ENCODE measurements at regions not wholly inside any gene's neighbourhood (a gene's known extent, or its start where the extent isn't known, plus 50 kb on each side); places are given as distances from the start of the nearest gene placed in this dataset.

GRCh38 chr12:115401761-115402160 lies 717.8 kb upstream of the TBX3 start:
- no peaks in the 10 kb centered on the region for H3K79me2 ChIP-seq (ENCODE audit: insufficient read depth, low read length)
- H3K36me3 ChIP-seq (ENCODE audit: insufficient read depth, low read length), result no peaks in the 10 kb centered on the region
- no peaks in the 10 kb centered on the region for H4K20me1 ChIP-seq (ENCODE audit: insufficient read depth, low read length, poor library complexity, severe bottlenecking)
- TF ChIP-seq CTCF (conservative IDR thresholded peaks at IDR 0.05; ENCODE audit: low read length) (no peak), EZH2phosphoT487 (IDR thresholded peaks at IDR 0.05; ENCODE audit: borderline replicate concordance) (no peak)
- H3K9me2 ChIP-seq (replicated peaks; ENCODE audit: low read depth, low read length), result no peaks in the 10 kb centered on the region
- no peak overlapping the region for H3K4me2 ChIP-seq (ENCODE audit: low read depth, low read length, poor library complexity, severe bottlenecking)
- H3F3A ChIP-seq (ENCODE audit: low read depth), result no peaks in the 10 kb centered on the region
- no peaks in the 10 kb centered on the region; the same call in 1 of the 2 replicates for H3K9me3 ChIP-seq (ENCODE audit: insufficient read depth, low read depth, low read length)
- H3K27me3 ChIP-seq (ENCODE audit: insufficient read depth, low read length, poor library complexity, severe bottlenecking), result no peaks in the 10 kb centered on the region
- H2AFZ ChIP-seq (ENCODE audit: low read length), result no peak overlapping the region
- no peaks in the 10 kb centered on the region for H3K4me1 ChIP-seq (ENCODE audit: insufficient read depth, low read length, poor library complexity, severe bottlenecking)
- no peak overlapping the region for H3K4me3 ChIP-seq (ENCODE audit: low read length, poor library complexity, severe bottlenecking)
- H3K9ac ChIP-seq (ENCODE audit: low read depth, low read length, poor library complexity, severe bottlenecking), result no peak overlapping the region

GRCh38 chr12:115400011-115400410 lies 716.0 kb upstream of the TBX3 start:
- Histone ChIP-seq H3K4me2 (ENCODE audit: low read depth, low read length, poor library complexity, severe bottlenecking) (no peak overlapping the region), H3K9ac (ENCODE audit: low read depth, low read length, poor library complexity, severe bottlenecking) (no peak overlapping the region), H3K4me1 (ENCODE audit: insufficient read depth, low read length, poor library complexity, severe bottlenecking) (no peaks in the 10 kb centered on the region), H3F3A (ENCODE audit: low read depth) (no peaks in the 10 kb centered on the region), H2AFZ (ENCODE audit: low read length) (no peak overlapping the region), H3K79me2 (ENCODE audit: insufficient read depth, low read length) (no peaks in the 10 kb centered on the region), H4K20me1 (ENCODE audit: insufficient read depth, low read length, poor library complexity, severe bottlenecking) (no peaks in the 10 kb centered on the region), H3K27me3 (ENCODE audit: insufficient read depth, low read length, poor library complexity, severe bottlenecking) (no peaks in the 10 kb centered on the region), H3K36me3 (ENCODE audit: insufficient read depth, low read length) (no peaks in the 10 kb centered on the region), H3K9me3 (ENCODE audit: insufficient read depth, low read depth, low read length) (no peaks in the 10 kb centered on the region; the same call in 1 of the 2 replicates), H3K4me3 (ENCODE audit: low read length, poor library complexity, severe bottlenecking) (no peak overlapping the region), H3K9me2 (replicated peaks; ENCODE audit: low read depth, low read length) (no peaks in the 10 kb centered on the region)
- TF ChIP-seq CTCF (conservative IDR thresholded peaks at IDR 0.05; ENCODE audit: low read length), result no peak
- TF ChIP-seq EZH2phosphoT487 (IDR thresholded peaks at IDR 0.05; ENCODE audit: borderline replicate concordance), result no peak

- Histone ChIP-seq H4K20me1 (ENCODE audit: insufficient read depth, low read length, poor library complexity, severe bottlenecking) (no peaks in the 10 kb centered on the region), H3K9ac (ENCODE audit: low read depth, low read length, poor library complexity, severe bottlenecking) (no peak overlapping the region), H3F3A (ENCODE audit: low read depth) (no peaks in the 10 kb centered on the region), H3K27me3 (ENCODE audit: insufficient read depth, low read length, poor library complexity, severe bottlenecking) (no peaks in the 10 kb centered on the region), H3K4me1 (ENCODE audit: insufficient read depth, low read length, poor library complexity, severe bottlenecking) (no peaks in the 10 kb centered on the region), H3K79me2 (ENCODE audit: insufficient read depth, low read length) (no peaks in the 10 kb centered on the region), H3K9me3 (ENCODE audit: insufficient read depth, low read depth, low read length) (no peaks in the 10 kb centered on the region; the same call in 1 of the 2 replicates), H2AFZ (ENCODE audit: low read length) (no peak overlapping the region), H3K4me2 (ENCODE audit: low read depth, low read length, poor library complexity, severe bottlenecking) (no peak overlapping the region), H3K4me3 (ENCODE audit: low read length, poor library complexity, severe bottlenecking) (no peak overlapping the region), H3K9me2 (replicated peaks; ENCODE audit: low read depth, low read length) (no peaks in the 10 kb centered on the region), H3K36me3 (ENCODE audit: insufficient read depth, low read length) (no peaks in the 10 kb centered on the region)
- TF ChIP-seq EZH2phosphoT487 (IDR thresholded peaks at IDR 0.05; ENCODE audit: borderline replicate concordance), result no peak
- TF ChIP-seq CTCF (conservative IDR thresholded peaks at IDR 0.05; ENCODE audit: low read length), result no peak
These were observed 714.4 kb upstream of the TBX3 start for GRCh38 chr12:115398311-115398781.

Measured in Loucy (cell line).